ENCODE measurements at regions not wholly inside any gene's neighbourhood (a gene's known extent, or its start where the extent isn't known, plus 50 kb on each side); places are given as distances from the start of the nearest gene placed in this dataset.

DNA sequence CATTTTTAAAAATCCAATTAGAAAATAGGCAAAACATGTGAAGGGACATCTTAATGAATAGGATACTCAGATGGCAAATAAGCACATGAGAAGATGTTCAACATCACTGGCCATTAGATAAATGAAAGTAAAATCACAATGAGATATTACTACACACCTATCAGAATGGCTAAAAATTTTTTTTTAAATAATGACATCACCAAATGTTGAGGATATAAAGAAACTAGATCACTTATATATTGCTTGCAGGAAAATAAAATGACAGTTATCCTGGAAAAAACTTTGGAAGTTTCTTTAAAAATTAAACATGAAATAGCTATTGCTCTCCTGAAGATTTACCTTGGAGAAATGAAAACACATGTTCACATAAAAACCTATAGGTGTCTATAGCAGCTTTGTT is 127.8 kb downstream of the ALOX5 start:
- Histone ChIP-seq H3K27ac (ENCODE audit: low read length) (no peak overlapping the region), H3F3A (ENCODE audit: insufficient read depth, low read length, poor library complexity, severe bottlenecking) (no peaks in the 10 kb centered on the region), H3K4me3 (ENCODE audit: low read length) (no peak overlapping the region), H3K79me2 (replicated peaks; ENCODE audit: insufficient read depth, low read length) (no peaks in the 10 kb centered on the region), H2AFZ (ENCODE audit: low read depth, low read length) (no peak overlapping the region), H3K36me3 (ENCODE audit: insufficient read depth, low read length) (no peaks in the 10 kb centered on the region), H3K9ac (ENCODE audit: low read length) (no peak overlapping the region), H3K9me3 (ENCODE audit: low read length) (no peaks in the 10 kb centered on the region), H3K4me2 (ENCODE audit: low read length) (no peak overlapping the region), H3K9me2 (ENCODE audit: insufficient read depth, low read length) (no peaks in the 10 kb centered on the region), H4K20me1 (ENCODE audit: insufficient read depth) (no peaks in the 10 kb centered on the region), H3K27me3 (ENCODE audit: insufficient read depth, low read depth, low read length) (no peaks in the 10 kb centered on the region)
- no peak for TF ChIP-seq SMC3 (conservative IDR thresholded peaks at IDR 0.05; ENCODE audit: poor library complexity)

DNA sequence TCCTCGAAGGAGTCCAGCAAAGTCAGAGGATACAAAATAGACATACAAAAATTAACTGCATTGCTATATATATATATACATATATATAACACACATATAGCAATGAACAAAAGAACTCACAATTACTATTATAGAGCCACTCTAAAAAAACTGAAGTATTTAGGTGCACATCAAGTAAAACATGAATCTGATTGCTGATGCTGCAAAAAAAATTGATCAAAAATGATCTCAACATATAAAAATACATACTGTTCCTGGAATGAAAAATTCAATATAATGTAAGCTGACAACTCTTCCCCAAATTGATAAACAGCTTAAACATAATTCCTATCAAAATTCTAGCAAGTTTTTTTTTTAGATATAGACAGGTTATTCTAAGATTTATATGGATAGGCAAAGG is 126.8 kb downstream of the ALOX5 start:
- no peaks in the 10 kb centered on the region for H3K36me3 ChIP-seq (ENCODE audit: insufficient read depth, low read length)
- no peak overlapping the region for H3K9ac ChIP-seq (ENCODE audit: low read length)
- H4K20me1 ChIP-seq (ENCODE audit: insufficient read depth) = no peaks in the 10 kb centered on the region
- H3K9me2 ChIP-seq (ENCODE audit: insufficient read depth, low read length) = no peaks in the 10 kb centered on the region
- H3K9me3 ChIP-seq (ENCODE audit: low read length) = no peaks in the 10 kb centered on the region
- H3F3A ChIP-seq (ENCODE audit: insufficient read depth, low read length, poor library complexity, severe bottlenecking) = no peaks in the 10 kb centered on the region
- H3K4me2 ChIP-seq (ENCODE audit: low read length) = no peak overlapping the region
- no peak for TF ChIP-seq EZH2 (IDR thresholded peaks at IDR 0.05; ENCODE audit: borderline replicate concordance, insufficient read depth, low read length, poor library complexity, severe bottlenecking)
- no peak for TF ChIP-seq TAF1 (IDR thresholded peaks at IDR 0.05; ENCODE audit: low read depth)
- TF ChIP-seq, protein P1, sequence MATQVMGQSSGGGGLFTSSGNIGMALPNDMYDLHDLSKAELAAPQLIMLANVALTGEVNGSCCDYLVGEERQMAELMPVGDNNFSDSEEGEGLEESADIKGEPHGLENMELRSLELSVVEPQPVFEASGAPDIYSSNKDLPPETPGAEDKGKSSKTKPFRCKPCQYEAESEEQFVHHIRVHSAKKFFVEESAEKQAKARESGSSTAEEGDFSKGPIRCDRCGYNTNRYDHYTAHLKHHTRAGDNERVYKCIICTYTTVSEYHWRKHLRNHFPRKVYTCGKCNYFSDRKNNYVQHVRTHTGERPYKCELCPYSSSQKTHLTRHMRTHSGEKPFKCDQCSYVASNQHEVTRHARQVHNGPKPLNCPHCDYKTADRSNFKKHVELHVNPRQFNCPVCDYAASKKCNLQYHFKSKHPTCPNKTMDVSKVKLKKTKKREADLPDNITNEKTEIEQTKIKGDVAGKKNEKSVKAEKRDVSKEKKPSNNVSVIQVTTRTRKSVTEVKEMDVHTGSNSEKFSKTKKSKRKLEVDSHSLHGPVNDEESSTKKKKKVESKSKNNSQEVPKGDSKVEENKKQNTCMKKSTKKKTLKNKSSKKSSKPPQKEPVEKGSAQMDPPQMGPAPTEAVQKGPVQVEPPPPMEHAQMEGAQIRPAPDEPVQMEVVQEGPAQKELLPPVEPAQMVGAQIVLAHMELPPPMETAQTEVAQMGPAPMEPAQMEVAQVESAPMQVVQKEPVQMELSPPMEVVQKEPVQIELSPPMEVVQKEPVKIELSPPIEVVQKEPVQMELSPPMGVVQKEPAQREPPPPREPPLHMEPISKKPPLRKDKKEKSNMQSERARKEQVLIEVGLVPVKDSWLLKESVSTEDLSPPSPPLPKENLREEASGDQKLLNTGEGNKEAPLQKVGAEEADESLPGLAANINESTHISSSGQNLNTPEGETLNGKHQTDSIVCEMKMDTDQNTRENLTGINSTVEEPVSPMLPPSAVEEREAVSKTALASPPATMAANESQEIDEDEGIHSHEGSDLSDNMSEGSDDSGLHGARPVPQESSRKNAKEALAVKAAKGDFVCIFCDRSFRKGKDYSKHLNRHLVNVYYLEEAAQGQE (IDR thresholded peaks at IDR 0.05; ENCODE audit: borderline replicate concordance) = no peak
- no peak for TF ChIP-seq MXI1 (conservative IDR thresholded peaks at IDR 0.05; ENCODE audit: poor library complexity, severe bottlenecking)
- no peak for TF ChIP-seq SMC3 (conservative IDR thresholded peaks at IDR 0.05; ENCODE audit: poor library complexity)
- TF ChIP-seq EP300 (conservative IDR thresholded peaks at IDR 0.05; ENCODE audit: poor library complexity, severe bottlenecking) = no peak
- no peak for TF ChIP-seq POLR2AphosphoS5 (IDR thresholded peaks at IDR 0.05)
- no peak for TF ChIP-seq RAD21 (conservative IDR thresholded peaks at IDR 0.05)
- H3K27me3 ChIP-seq (ENCODE audit: insufficient read depth, low read depth, low read length) = no peaks in the 10 kb centered on the region
- H2AFZ ChIP-seq (ENCODE audit: low read depth, low read length) = no peak overlapping the region
- no peaks in the 10 kb centered on the region for H3K79me2 ChIP-seq (replicated peaks; ENCODE audit: insufficient read depth, low read length)
- no peak overlapping the region for H3K4me3 ChIP-seq (ENCODE audit: low read length)
- no peak overlapping the region for H3K27ac ChIP-seq (ENCODE audit: low read length)

DNA sequence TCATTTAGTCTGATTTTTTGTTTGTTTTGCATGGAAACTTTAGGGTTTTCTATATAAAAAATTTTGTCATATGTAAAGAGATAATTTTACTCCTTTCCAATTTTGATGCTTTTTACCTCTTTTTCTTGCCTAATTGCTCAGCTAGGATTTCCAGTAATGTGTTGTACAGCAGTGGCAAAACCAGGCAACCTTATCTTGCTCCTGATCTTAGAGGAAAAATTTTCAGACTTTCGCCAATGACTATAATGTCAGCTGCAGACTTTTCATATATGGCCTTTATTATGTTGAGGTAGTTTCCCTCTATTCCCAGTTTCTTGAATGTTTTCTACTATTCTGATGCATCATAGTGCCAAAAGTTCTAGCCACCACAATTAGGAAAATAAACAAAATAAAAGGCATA is 126.3 kb downstream of the ALOX5 start:
- no peak overlapping the region for H3K9ac ChIP-seq (ENCODE audit: low read length)
- no peaks in the 10 kb centered on the region for H3K27me3 ChIP-seq (ENCODE audit: insufficient read depth, low read depth, low read length)
- no peak overlapping the region for H3K4me2 ChIP-seq (ENCODE audit: low read length)
- no peaks in the 10 kb centered on the region for H3F3A ChIP-seq (ENCODE audit: insufficient read depth, low read length, poor library complexity, severe bottlenecking)
- no peak overlapping the region for H3K27ac ChIP-seq (ENCODE audit: low read length)
- H3K9me3 ChIP-seq (ENCODE audit: low read length) = no peaks in the 10 kb centered on the region
- H3K9me2 ChIP-seq (ENCODE audit: insufficient read depth, low read length) = no peaks in the 10 kb centered on the region
- H3K36me3 ChIP-seq (ENCODE audit: insufficient read depth, low read length) = no peaks in the 10 kb centered on the region
- H3K79me2 ChIP-seq (replicated peaks; ENCODE audit: insufficient read depth, low read length) = no peaks in the 10 kb centered on the region
- TF ChIP-seq MXI1 (conservative IDR thresholded peaks at IDR 0.05; ENCODE audit: poor library complexity, severe bottlenecking) (no peak), POLR2AphosphoS5 (IDR thresholded peaks at IDR 0.05) (no peak), TAF1 (IDR thresholded peaks at IDR 0.05; ENCODE audit: low read depth) (no peak)
- H4K20me1 ChIP-seq (ENCODE audit: insufficient read depth) = no peaks in the 10 kb centered on the region
- H2AFZ ChIP-seq (ENCODE audit: low read depth, low read length) = no peak overlapping the region
- no peak overlapping the region for H3K4me3 ChIP-seq (ENCODE audit: low read length)
